Activated T-cell treated with anti-CD3 and anti-CD28 coated beads for 48 hours (primary cell): ENCODE measurements at regions not wholly inside any gene's neighbourhood (a gene's known extent, or its start where the extent isn't known, plus 50 kb on each side); places are given as distances from the start of the nearest gene placed in this dataset.

ENCODE experiments used
- DNase-seq: peaks from one replicate; pipeline ENCODE4 v3.0.0-alpha.2; 2020; ENCODE audit warnings: low read depth

DNA sequence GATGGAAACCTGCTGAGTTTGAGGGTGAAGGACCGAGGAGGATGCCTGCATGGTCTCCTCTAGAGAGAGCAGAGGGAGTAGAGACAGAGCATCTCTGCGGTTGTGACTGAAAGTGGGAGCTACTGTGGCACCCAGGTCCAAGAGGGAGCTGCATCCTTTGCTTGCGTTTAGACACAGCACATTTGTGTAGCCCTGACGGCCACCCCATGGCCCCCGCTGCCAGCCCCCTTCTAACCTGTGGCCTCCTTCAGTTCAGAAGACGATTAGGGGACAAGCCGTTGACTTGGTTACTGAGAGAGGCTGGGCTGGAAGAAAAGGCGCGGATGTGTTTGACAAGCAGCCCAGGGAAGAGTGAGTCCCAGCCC lies 690.9 kb downstream of the BRD1 start:
- no peak for DNase-seq

GRCh38 chr22:49136041-49136815 lies 691.4 kb downstream of the BRD1 start:
- DNase-seq, result no peak

DNA sequence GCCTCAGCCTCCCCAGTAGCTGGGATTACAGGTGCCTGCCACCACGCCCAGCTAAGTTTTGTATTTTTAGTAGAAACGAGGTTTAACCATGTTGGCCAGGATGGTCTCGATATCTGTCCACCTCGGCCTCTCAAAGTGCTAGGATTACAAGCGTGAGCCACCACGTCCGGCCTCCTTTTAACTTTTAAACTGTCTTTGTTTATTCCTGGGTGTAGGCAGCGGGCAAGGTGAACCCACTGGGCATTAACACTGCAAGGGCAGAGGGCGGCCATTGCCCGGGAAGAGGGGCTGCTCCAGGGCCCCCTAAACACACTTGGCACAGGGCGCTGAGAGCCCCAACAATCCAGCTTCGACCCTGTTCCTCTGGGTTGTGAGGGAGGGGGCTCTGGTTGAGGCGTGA lies 693.6 kb downstream of the BRD1 start:
- DNase-seq, result no peak

- no peak for DNase-seq
These were observed 694.1 kb downstream of the BRD1 start for GRCh38 chr22:49133541-49133940.

- DNase-seq, result no peak
These were observed 695.7 kb downstream of the BRD1 start for GRCh38 chr22:49132009-49132408.

- no peak for DNase-seq
These were observed 697.9 kb downstream of the BRD1 start for GRCh38 chr22:49129736-49130135.

- no peak for DNase-seq
These were observed 698.8 kb downstream of the BRD1 start for GRCh38 chr22:49128874-49129273.

GRCh38 chr22:49124608-49125007 lies 703.1 kb downstream of the BRD1 start:
- no peak for DNase-seq

GRCh38 chr22:49123621-49124192 lies 704.0 kb downstream of the BRD1 start:
- no peak for DNase-seq

DNA sequence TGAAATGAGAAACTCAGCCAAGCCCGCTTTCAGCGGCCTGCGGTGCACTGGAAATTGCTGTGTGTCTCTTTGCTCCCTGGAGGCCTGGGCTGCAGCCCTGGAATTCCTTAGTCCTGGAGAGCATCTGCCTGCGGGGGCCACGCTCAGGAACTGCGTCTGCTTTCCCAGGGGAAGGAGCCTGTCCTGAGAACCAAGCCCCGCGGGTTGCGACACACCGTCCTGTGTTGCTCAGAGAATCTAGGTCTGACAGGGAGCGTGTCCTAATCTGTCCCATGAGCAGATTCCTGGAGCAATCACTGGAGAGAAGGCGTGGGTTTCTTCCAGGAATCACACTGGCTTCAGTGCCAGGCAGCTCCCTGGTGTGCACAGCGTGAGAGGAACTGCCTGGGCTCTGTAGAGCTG lies 708.1 kb downstream of the BRD1 start:
- no peak for DNase-seq

- DNase-seq, result no peak
These were observed 709.6 kb downstream of the BRD1 start for GRCh38 chr22:49118065-49118464.

DNA sequence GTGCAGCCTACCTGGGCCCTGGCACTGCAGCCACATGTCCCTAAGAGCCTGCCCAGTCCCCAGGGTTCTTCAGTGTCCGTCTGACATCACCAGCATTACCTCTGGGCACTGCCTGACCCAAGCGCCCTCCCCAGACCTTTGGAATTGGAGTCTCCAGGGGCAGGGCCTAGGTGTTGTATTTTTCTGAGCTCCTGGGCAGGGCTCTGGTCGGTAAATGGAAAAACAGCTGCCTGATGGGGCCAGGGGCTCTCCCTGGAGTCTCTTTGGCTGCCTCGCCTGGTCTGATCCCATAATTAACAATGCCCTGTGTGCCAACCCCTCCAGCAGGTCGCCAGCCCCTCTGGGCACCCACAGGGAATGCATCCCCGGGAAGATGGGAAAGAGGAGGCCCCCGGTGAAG lies 710.2 kb downstream of the BRD1 start:
- no peak for DNase-seq

- no peak for DNase-seq
These were observed 711.1 kb downstream of the BRD1 start for GRCh38 chr22:49116486-49117120.

GRCh38 chr22:49116021-49116420 lies 711.7 kb downstream of the BRD1 start:
- no peak for DNase-seq

- no peak for DNase-seq
These were observed 712.5 kb downstream of the BRD1 start for GRCh38 chr22:49115197-49115596.

- no peak for DNase-seq
These were observed 713.9 kb downstream of the BRD1 start for GRCh38 chr22:49113758-49114157.

- DNase-seq, result no peak
These were observed 714.7 kb downstream of the BRD1 start for GRCh38 chr22:49112661-49113626.

- no peak for DNase-seq
These were observed 715.5 kb downstream of the BRD1 start for GRCh38 chr22:49112176-49112575.

DNA sequence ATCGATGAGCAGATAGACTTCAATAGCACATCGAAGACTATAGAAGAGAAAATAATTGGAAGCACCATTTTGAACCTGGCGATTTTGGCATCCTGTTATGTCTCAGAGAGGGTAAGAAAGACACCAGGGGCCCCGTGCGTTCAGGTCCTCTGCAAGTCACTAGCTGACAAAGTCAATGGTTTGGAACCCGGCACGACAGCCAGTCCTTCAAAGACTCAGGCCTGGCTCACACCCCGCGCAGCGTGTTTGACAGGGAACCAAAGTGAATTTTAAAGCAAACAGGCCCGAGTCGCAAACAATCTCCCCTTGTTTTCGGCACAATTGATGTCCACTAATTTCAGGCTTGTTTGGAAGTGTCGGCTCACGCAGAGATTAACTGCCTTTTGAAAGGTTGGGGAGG lies 716.6 kb downstream of the BRD1 start:
- DNase-seq, result no peak

DNA sequence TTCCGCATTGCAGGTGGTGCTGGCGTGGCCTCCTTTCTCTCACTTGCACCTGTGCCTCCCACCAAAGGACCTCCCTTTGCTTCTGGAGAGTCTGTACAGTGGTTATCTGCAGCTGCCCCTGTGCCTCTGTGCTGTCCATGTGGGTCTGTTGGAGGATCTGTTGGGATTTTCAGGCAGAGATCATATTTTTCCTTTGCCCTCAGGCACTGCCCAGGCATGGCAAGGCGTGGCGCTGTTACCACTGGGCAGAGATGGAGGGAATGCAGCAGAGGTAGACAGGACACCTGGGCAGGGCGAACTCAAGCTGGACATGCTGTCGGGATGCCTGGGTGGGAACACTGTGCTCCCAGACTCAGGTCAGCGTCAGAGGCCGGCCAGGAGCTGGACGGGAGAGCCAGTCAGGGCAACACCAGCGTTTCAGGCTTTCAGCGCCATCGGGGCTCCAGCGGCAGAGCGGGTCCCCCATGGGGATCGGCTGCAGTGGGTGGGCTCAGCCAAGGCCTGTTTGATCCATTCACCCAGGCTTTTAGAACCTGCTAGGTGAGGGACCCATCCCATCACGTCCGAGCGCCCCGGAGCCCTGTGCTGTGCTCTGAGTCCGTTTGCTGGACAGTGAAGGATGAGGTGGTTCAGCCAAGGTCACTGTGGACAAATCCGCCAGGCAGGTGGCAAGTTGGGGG lies 718.9 kb downstream of the BRD1 start:
- no peak for DNase-seq

DNA sequence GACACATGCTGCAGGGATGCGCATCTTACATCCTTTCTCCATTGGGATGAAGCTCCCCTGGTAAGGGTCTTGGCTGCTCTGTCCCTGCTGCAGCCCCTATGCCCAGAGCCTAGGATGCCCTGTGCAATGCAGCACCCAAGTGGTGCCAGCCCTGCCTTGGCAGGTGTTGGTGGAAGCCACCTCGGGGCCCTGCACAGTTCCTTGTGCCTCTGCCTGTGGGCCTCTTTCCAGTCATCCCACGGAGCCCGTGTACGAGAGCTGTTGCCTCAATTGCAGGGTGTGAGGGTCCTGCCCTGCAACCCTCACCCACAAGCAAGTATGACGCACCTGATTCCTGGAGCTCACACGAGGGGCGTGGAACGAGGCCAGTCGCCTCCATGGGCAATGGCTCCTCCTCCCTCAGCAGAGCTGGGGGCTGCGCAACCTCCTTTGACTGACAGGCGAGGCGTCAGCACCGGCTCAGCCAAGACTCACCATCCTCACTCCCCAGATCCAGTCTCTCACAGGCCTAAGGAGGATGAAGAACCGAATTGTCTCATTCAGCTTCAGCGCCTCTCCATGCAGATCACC lies 719.6 kb downstream of the BRD1 start:
- DNase-seq, result no peak
